GM21717 (cell line): ENCODE measurements at regions not wholly inside any gene's neighbourhood (a gene's known extent, or its start where the extent isn't known, plus 50 kb on each side); places are given as distances from the start of the nearest gene placed in this dataset.

Source experiments
- ATAC-seq: cut with Tn5 transposase; IDR thresholded peaks from one replicate; pipeline ENCODE4 v1.9.1; 2021; ENCODE audit warnings: mild to moderate bottlenecking, moderate library complexity; ENCODE audit not compliant: unreplicated experiment

- no peak for ATAC-seq
Observed at GRCh38 chr10:113285305-113285704, 267.5 kb upstream of the HABP2 start.

DNA sequence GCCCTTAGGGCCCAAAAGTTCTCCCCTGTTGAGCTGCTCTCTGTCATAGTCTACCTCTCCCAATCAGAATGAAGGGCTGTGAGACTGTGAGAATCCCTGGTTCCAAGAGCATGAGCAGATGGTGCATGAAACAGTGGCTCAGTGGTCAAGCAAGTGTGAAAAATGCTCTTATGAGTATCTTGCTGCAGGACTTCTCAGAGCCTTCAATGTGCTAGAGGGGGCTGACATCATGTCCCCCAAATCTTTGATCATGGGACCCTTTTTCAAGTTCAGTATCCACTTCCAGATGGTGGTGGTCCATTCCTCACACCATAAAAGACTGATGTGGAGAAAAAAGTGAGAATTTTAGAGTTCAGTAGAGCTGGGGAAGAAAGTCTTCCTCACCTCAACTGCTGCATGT lies 265.3 kb upstream of the HABP2 start:
- no peak for ATAC-seq

- ATAC-seq, result no peak
Observed at GRCh38 chr10:113290137-113290536, 262.7 kb upstream of the HABP2 start.

GRCh38 chr10:113291413-113291812 lies 261.4 kb upstream of the HABP2 start:
- ATAC-seq, result no peak

DNA sequence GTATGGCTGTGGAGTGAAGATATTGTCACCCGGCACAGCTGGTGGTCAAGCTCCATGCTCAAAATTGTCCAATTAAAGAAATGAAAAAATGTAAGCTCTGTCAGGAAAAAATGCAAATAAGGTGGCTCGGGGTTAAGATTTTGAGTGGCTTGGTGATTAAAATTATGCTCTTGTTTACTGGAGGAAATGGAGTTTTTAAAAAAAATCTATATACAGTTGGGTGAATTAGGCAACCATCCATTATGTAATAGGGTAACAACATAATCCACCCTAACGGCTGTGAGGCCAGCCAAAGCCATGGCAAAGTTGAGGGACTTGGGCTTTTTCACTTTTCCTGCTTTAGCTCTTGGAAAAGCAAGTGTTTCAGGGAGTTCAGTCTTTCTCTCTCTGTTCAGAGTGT lies 260.8 kb upstream of the HABP2 start:
- ATAC-seq, result no peak

GRCh38 chr10:113292743-113293142 lies 260.1 kb upstream of the HABP2 start:
- ATAC-seq, result no peak

DNA sequence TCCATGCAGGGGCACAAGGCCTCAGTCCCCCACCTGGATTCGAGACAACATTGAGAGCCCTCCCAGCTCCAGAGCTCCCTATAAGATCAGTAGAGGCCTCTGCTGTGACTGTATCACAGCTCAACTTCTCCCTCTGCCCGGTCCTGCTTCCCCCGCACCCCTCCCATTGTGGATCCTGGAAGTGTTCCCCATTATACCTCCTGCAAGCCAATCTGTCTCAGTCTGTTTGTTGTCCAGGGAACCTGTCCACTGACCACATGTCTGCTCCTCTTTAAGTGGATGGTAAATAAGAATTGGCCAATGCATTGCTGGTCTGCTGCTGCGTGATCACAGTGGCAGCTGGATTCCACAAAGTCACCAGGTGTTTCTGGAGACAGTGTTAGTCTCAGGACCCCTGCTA lies 259.7 kb upstream of the HABP2 start:
- ATAC-seq, result no peak

- no peak for ATAC-seq
Observed at GRCh38 chr10:113294868-113295267, 258.0 kb upstream of the HABP2 start.

DNA sequence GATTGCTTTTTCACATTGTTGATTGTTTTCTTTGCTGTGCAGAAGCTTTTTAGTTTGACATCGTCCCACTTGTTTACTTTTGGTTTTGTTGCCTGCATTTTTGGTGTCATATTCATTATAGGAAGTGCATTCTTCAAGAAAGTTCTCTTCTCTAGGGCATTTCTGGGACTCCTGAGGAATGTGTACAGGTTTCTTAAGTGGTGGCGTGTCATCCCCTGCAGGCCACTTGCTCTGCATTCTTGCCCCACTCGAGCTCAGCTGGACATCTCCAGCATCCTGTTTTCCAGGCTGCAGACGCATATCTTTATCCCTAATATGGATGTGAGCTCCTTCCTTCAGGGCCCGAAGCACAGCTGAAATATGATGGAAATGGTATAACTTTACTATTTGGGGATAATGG lies 255.6 kb upstream of the HABP2 start:
- ATAC-seq, result no peak

DNA sequence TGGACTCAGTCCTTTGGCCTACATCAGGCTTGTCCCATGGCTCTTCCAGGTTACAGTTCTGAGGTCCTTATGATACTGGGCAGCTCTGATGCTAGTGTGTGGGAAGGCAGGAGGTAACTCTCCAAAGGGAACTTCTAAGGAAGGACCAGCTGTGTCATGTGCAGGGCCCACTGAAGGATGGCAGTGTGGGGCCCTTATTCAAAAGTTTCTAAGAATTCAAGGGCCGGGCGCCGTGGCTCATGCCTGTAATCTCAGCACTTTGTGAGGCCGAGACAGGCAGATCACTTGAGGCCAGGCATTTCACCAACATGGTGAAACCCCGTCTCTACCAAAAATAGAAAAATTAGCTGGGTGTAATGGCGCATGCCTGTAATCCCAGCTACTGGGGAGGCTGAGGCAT lies 254.2 kb upstream of the HABP2 start:
- ATAC-seq, result no peak

GRCh38 chr10:113300201-113300600 lies 252.7 kb upstream of the HABP2 start:
- no peak for ATAC-seq

DNA sequence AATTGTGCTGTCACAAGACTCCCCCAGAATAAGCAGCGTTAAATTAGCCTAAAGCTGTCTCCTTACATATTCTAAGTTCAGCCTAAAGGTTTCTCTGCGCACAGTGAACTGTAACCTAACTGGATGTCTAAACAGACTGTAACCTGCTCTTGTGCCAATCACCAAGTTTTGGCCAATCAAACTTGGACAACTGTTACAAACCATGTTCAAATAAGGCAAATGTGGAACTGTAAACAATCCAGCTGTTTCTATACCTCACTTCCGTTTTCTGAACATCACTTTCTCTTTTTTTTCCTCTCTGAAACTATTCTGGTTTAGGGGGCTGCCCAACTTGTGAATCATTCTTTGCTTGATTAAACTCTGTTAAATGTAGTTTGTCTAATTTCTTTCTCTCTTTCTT lies 252.2 kb upstream of the HABP2 start:
- no peak for ATAC-seq

- no peak for ATAC-seq
Observed at GRCh38 chr10:113301342-113301984, 251.4 kb upstream of the HABP2 start.

DNA sequence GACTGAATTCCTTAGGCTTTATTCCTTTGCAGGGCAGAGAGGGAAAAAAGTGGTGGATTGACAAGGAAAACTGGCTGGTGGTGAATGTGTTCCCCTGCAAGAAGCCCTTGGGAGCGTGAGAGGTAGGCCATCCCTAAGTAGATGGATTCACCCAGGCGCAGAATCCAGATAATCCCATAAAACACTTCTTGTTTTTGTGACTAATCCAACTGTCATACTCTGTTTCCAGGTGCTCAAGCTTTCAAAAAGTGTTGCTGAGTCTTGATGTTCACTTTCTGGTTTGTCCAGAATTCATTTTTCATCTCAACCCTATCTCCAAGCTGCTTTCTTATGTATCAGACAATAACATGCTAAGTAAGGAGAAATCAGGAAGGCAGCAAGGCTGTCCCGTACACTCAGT lies 250.8 kb upstream of the HABP2 start:
- no peak for ATAC-seq

DNA sequence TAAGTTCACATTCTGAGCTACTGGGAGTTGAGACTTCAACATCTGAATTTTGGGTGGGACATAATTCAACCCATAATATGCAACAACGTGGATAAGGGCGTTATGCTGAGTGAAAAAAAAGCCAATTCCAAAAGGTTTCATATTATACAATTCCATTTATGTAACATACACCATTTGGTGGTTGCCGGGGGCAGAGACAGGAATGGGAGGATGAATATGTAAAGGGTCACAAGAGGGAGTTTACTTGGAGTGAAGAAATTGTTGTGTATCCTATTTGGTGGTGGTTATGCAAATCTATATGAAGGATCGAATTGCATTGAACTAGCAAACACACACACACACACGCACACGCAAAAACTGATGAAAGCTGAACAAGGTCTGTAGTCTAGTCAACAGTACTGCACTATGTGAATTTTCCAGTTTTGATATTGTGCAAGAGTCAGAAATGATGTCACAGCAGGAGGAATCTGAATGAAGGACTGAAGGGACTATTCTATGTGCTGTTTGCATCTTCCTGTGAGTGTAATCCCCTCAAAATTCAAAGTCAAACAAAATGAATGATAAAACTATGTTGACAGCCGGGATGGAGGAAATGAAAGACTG lies 249.2 kb upstream of the HABP2 start:
- no peak for ATAC-seq

- no peak for ATAC-seq
Observed at GRCh38 chr10:113304726-113305125, 248.1 kb upstream of the HABP2 start.

DNA sequence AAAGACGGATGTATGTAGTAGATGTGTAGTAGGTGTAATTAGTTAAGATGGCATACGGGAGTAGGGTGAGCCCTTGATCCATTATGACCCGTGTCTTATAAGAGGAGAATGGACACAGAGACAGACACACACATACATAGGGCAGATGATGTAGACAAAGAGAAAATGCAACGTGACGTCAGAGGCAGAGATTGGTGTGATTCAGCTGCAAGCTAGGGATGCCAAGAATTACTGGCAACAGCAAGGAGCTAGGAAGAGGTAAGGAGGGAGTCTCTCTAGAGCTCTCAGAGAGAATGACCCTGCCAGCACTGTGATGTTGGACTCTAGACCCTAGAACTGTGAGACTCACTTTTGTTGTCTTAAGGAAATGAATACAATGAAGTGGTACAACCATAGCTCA lies 247.0 kb upstream of the HABP2 start:
- ATAC-seq, result no peak

GRCh38 chr10:113309791-113310190 lies 243.1 kb upstream of the HABP2 start:
- ATAC-seq, result no peak

DNA sequence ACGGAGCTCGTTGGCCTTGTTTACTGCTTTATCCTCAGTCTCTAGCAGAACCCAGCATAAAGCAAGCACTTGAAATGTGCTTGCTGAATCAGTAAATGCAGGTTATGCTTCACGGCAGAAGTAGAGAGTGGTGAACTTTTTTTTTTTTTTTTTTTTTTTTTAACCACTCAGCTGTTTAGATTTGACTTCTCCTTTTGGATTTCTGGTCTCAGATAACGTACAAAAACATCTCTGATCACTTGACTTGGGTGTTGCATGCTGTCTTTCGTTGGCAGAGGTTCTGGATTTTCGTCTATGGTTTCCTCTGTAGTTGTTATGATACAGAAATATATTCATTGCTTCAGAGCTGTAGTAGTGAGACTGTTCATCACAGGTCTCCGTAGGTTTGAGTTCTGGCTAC lies 242.5 kb upstream of the HABP2 start:
- no peak for ATAC-seq

GRCh38 chr10:113313048-113313602 lies 239.7 kb upstream of the HABP2 start:
- no peak for ATAC-seq

DNA sequence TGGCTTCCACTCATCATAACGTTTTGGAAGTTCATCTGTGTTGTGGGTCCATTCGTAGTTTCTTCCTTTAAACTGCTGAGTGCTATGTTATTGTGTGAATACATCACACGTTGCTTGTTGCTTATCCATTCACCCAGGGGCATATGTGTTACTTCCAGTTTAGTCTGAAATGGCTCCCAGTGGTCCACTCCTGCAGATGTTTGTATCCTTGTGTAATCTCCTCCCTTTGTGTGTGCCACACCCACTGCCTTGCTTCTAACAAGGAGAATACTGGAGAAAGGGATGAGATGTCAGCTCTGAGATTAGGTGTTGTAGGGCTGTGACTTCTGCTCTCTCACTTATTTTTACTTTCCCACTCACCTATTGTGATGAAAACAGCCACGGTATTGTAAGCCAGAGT lies 239.1 kb upstream of the HABP2 start:
- ATAC-seq, result no peak

GRCh38 chr10:113316506-113316905 lies 236.3 kb upstream of the HABP2 start:
- no peak for ATAC-seq

DNA sequence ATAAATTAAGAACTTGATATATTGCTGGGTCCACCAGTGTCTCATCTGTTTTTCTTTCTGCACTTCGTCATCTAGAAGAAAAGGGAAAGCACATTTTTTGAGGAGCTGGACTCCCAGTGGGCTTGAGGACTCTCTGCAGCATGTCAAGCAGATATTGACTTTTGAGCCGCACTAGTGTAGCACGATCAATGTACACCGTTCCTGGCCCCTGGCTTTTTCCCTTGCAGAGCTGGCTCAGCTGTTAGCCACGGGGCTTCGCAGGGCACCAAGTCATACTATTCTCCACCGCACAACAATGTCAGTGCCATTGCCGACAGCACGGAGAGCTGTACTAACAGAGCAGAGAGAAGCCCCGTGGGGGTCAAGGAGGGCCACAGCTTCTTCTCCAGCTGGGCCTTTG lies 235.4 kb upstream of the HABP2 start:
- no peak for ATAC-seq
